ENCODE measurements at regions not wholly inside any gene's neighbourhood (a gene's known extent, or its start where the extent isn't known, plus 50 kb on each side); places are given as distances from the start of the nearest gene placed in this dataset.

DNA sequence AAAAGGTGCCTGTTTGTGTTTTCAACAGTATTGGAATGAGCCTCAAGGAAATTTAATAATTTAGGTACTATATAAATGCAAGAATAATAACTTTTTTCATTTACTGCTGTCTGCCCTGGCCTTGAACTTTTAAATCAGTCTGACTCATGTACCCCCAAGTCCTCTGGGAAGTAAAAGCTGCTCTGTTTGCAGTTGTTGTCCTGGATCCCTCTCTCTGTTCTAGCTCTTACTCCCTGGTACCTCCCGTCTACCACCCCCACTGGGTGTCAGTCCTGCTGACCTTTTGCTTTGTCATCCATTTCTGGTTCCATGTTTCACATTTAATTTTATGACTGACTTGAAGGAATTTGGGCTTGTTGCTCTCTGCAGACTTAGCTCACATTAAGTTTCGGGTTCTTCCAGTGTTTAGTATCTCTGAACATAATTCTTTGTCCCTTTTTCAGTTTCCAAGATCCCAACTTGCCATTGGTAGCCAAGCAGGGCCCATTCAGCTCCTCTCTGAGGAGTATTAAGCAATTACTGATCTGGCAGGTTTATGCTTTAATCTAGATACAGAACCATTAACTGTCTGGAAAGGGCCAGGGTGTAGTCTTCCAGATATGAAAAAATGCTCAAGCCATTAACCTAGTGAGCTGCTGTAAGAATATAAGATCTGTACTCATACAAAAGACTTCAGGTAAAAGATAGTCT, 208.7 kb upstream of the FAM3C start:
- Histone ChIP-seq H3K4ac (ENCODE audit: low read depth, low read length) (no peak overlapping the region), H3K18ac (ENCODE audit: low read depth, low read length) (no peak overlapping the region), H3K4me1 (ENCODE audit: control insufficient read depth, insufficient read depth, low read length) (no peaks in the 10 kb centered on the region), H4K5ac (ENCODE audit: low read depth, low read length) (no peak overlapping the region), H3K9ac (ENCODE audit: low read depth, low read length) (no peak overlapping the region), H2BK15ac (ENCODE audit: low read depth, low read length) (no peak overlapping the region), H3K27ac (ENCODE audit: insufficient read depth, low read length) (no peak overlapping the region), H3K27me3 (ENCODE audit: control insufficient read depth, insufficient read depth, low read length) (peaks cover 4% of the 10 kb centered on the region), H3K4me2 (ENCODE audit: low read depth, low read length) (no peak overlapping the region), H2AFZ (replicated peaks; ENCODE audit: low read length, poor library complexity) (no peak overlapping the region), H3K9me1 (ENCODE audit: insufficient read depth, low read length) (no peaks in the 10 kb centered on the region), H3K56ac (ENCODE audit: extremely low read depth, insufficient read depth, low read length) (no peak overlapping the region), H3K23ac (ENCODE audit: low read depth, low read length) (no peak overlapping the region), H3K9me3 (ENCODE audit: control insufficient read depth, insufficient read depth, low read length) (no peaks in the 10 kb centered on the region), H2AK9ac (replicated peaks; ENCODE audit: low read depth, low read length, poor library complexity) (no peak overlapping the region), H2AK5ac (ENCODE audit: low read depth, low read length) (no peak overlapping the region), H4K20me1 (ENCODE audit: insufficient read depth, low read length) (no peaks in the 10 kb centered on the region), H4K91ac (ENCODE audit: insufficient read depth, low read depth, low read length) (no peak overlapping the region), H3K79me1 (ENCODE audit: low read depth in 1 of 2, low read length in 2 of 2) (no peaks in the 10 kb centered on the region), H3K14ac (replicated peaks; ENCODE audit: low read depth, low read length) (no peak overlapping the region), H3K36me3 (ENCODE audit: control insufficient read depth, insufficient read depth, low read length) (no peaks in the 10 kb centered on the region), H2BK5ac (ENCODE audit: low read depth, low read length, poor library complexity, severe bottlenecking) (no peak overlapping the region), H4K8ac (ENCODE audit: low read depth in 2 of 2, low read length in 2 of 2) (no peak overlapping the region), H2BK20ac (ENCODE audit: low read depth, low read length) (no peak overlapping the region), H2BK120ac (ENCODE audit: low read depth, low read length) (no peak overlapping the region), H3K4me3 (ENCODE audit: insufficient read depth, low read depth, low read length) (no peak overlapping the region)
- in situ Hi-C loops (cut with MboI; ENCODE audit: low sequenced_read_pairs) (no loop called here), intact Hi-C loops (cut with micrococcal nuclease) (loop anchor here (5.0 kb wide), 1 partner anchor 388 kb away; no protein-coding TSS in a partner anchor), dilution Hi-C loops (cut with HindIII; ENCODE audit: low sequenced_read_pairs, unreplicated experiment) (no loop called here)
- no TSS peak for BruUV-seq (replicated peaks)
- TF ChIP-seq MAFK (IDR thresholded peaks at IDR 0.05; ENCODE audit: low read depth, low read length) (no peak), MAZ (IDR thresholded peaks at IDR 0.05; ENCODE audit: borderline replicate concordance, low read depth, low read length) (no peak), FOS (IDR thresholded peaks at IDR 0.05; ENCODE audit: low read depth, low read length) (no peak), BHLHE40 (IDR thresholded peaks at IDR 0.05; ENCODE audit: low read depth, low read length) (no peak), POLR2A (IDR thresholded peaks at IDR 0.05; ENCODE audit: low read depth, low read length) (no peak), SMC3 (IDR thresholded peaks at IDR 0.05; ENCODE audit: low read depth, low read length) (no peak), RAD21 (IDR thresholded peaks at IDR 0.05; ENCODE audit: low read length) (no peak), RCOR1 (IDR thresholded peaks at IDR 0.05; ENCODE audit: insufficient replicate concordance, low read length) (no peak), CHD1 (IDR thresholded peaks at IDR 0.05; ENCODE audit: low read depth, low read length) (no peak), NFE2L2 (IDR thresholded peaks at IDR 0.05; ENCODE audit: low read depth, low read length) (no peak), MXI1 (IDR thresholded peaks at IDR 0.05; ENCODE audit: borderline replicate concordance, low read depth, low read length) (no peak), RFX5 (IDR thresholded peaks at IDR 0.05; ENCODE audit: low read depth, low read length) (no peak), CEBPB (IDR thresholded peaks at IDR 0.05; ENCODE audit: low read depth, low read length) (no peak)
- TF ChIP-seq, protein P1, sequence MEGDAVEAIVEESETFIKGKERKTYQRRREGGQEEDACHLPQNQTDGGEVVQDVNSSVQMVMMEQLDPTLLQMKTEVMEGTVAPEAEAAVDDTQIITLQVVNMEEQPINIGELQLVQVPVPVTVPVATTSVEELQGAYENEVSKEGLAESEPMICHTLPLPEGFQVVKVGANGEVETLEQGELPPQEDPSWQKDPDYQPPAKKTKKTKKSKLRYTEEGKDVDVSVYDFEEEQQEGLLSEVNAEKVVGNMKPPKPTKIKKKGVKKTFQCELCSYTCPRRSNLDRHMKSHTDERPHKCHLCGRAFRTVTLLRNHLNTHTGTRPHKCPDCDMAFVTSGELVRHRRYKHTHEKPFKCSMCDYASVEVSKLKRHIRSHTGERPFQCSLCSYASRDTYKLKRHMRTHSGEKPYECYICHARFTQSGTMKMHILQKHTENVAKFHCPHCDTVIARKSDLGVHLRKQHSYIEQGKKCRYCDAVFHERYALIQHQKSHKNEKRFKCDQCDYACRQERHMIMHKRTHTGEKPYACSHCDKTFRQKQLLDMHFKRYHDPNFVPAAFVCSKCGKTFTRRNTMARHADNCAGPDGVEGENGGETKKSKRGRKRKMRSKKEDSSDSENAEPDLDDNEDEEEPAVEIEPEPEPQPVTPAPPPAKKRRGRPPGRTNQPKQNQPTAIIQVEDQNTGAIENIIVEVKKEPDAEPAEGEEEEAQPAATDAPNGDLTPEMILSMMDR (conservative IDR thresholded peaks at IDR 0.05; ENCODE audit: low read depth, low read length): no peak
- TF ChIP-seq, protein P2, sequence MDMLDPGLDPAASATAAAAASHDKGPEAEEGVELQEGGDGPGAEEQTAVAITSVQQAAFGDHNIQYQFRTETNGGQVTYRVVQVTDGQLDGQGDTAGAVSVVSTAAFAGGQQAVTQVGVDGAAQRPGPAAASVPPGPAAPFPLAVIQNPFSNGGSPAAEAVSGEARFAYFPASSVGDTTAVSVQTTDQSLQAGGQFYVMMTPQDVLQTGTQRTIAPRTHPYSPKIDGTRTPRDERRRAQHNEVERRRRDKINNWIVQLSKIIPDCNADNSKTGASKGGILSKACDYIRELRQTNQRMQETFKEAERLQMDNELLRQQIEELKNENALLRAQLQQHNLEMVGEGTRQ (IDR thresholded peaks at IDR 0.05; ENCODE audit: low read depth, low read length): no peak
- TF ChIP-seq, protein P3, sequence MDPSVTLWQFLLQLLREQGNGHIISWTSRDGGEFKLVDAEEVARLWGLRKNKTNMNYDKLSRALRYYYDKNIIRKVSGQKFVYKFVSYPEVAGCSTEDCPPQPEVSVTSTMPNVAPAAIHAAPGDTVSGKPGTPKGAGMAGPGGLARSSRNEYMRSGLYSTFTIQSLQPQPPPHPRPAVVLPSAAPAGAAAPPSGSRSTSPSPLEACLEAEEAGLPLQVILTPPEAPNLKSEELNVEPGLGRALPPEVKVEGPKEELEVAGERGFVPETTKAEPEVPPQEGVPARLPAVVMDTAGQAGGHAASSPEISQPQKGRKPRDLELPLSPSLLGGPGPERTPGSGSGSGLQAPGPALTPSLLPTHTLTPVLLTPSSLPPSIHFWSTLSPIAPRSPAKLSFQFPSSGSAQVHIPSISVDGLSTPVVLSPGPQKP (IDR thresholded peaks at IDR 0.05; ENCODE audit: borderline replicate concordance, low read depth, low read length): no peak
- CTCF ChIA-PET: interaction anchor here (0.7 to 1.2 kb wide), 2 partner anchors 390 to 651 kb away, joined by 3 to 6 read pairs; no protein-coding TSS in a partner anchor
- no CpG with 5 or more reads among the region's 2 CpGs for WGBS, 2 experiments (ENCODE audit: extremely low coverage in 2 of 2, insufficient read length in 1 of 2)
- DNase-seq (no peak), ATAC-seq (ENCODE audit: low read depth) (no peak)
- POLR2A ChIA-PET (ENCODE audit: unreplicated experiment): no interaction called here

Data from IMR-90 (cell line).